AG04450 (cell line): ENCODE measurements at regions not wholly inside any gene's neighbourhood (a gene's known extent, or its start where the extent isn't known, plus 50 kb on each side); places are given as distances from the start of the nearest gene placed in this dataset.

Experiments
- CTCF ChIA-PET: fragments of 300-600, 350-600 bp; formaldehyde crosslinking; extraction: SDS; loops from one replicate; lab custom pipeline; 2022; ENCODE audit warnings: antibody characterized with exemption, inconsistent platforms; lab: Charles Lee
- POLR2A ChIA-PET: fragments of 350-600 bp; formaldehyde crosslinking; extraction: SDS; loops from one replicate; lab custom pipeline; 2021; ENCODE audit warnings: antibody characterized with exemption, inconsistent platforms; lab: Yijun Ruan, JAX
- DNase-seq: peaks from one replicate; pipeline ENCODE4 v3.0.0-alpha.2; 2011; ENCODE audit warnings: low read depth, low spot score
- H3K27ac ChIP-seq: one replicate; pipeline ENCODE4 v1.5.1; 2012; ENCODE audit warnings: low read depth, low read length, control low read depth
- H3K27me3 ChIP-seq: one replicate; pipeline ENCODE4 v1.6.0; 2012; ENCODE audit warnings: low read length; ENCODE audit not compliant: control insufficient read depth, insufficient read depth
- H3K4me3 ChIP-seq: 2 replicates; pipeline ENCODE4 v1.5.1; 2011; ENCODE audit warnings: mild to moderate bottlenecking, low read depth, low read length, control low read depth
- H3K9me3 ChIP-seq: 2 replicates; pipeline ENCODE4 v1.5.1; 2012; ENCODE audit warnings: low read length; ENCODE audit not compliant: control insufficient read depth, insufficient read depth
- TF ChIP-seq, protein P1 (sequence below): IDR thresholded peaks from 2 replicates; pipeline ENCODE4 v1.5.1; 2011; ENCODE audit warnings: low read depth, low read length, control low read depth, inconsistent platforms

DNA sequence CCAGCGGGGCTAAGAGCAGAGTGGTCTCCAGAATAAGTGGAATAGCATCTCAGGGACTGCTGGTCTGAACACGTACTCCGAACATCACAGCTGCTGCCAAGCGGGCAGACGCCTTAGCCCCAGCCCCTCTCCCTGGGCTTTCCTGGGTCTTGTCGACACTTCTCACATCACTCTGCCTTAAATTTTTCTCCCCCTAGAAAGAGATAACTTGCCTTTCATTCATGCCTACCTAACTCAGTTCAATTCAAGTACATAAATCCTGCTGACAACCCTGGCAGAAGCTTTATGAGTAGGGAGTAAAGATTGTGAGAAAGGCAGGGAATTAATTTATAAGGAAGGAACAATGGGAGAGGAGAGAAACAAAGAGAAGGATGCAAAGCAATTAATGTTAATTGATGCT, 202.9 kb upstream of the TNP1 start:
- POLR2A ChIA-PET = interaction anchor here (2.6 kb wide), 1 partner anchor 367 kb away, joined by 9 read pairs; the partner anchor contains the start of gene IGFBP5
- DNase-seq = no peak
- CTCF ChIA-PET = interaction anchor here (1.3 kb wide), 1 partner anchor 104 kb away, joined by 5 read pairs; no protein-coding TSS in a partner anchor
- Histone ChIP-seq H3K27me3 (no peaks in the 10 kb centered on the region), H3K4me3 (no peak overlapping the region), H3K27ac (no peak overlapping the region), H3K9me3 (peaks cover 14% of the 10 kb centered on the region)
- TF ChIP-seq, protein P1, sequence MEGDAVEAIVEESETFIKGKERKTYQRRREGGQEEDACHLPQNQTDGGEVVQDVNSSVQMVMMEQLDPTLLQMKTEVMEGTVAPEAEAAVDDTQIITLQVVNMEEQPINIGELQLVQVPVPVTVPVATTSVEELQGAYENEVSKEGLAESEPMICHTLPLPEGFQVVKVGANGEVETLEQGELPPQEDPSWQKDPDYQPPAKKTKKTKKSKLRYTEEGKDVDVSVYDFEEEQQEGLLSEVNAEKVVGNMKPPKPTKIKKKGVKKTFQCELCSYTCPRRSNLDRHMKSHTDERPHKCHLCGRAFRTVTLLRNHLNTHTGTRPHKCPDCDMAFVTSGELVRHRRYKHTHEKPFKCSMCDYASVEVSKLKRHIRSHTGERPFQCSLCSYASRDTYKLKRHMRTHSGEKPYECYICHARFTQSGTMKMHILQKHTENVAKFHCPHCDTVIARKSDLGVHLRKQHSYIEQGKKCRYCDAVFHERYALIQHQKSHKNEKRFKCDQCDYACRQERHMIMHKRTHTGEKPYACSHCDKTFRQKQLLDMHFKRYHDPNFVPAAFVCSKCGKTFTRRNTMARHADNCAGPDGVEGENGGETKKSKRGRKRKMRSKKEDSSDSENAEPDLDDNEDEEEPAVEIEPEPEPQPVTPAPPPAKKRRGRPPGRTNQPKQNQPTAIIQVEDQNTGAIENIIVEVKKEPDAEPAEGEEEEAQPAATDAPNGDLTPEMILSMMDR = no peak

DNA sequence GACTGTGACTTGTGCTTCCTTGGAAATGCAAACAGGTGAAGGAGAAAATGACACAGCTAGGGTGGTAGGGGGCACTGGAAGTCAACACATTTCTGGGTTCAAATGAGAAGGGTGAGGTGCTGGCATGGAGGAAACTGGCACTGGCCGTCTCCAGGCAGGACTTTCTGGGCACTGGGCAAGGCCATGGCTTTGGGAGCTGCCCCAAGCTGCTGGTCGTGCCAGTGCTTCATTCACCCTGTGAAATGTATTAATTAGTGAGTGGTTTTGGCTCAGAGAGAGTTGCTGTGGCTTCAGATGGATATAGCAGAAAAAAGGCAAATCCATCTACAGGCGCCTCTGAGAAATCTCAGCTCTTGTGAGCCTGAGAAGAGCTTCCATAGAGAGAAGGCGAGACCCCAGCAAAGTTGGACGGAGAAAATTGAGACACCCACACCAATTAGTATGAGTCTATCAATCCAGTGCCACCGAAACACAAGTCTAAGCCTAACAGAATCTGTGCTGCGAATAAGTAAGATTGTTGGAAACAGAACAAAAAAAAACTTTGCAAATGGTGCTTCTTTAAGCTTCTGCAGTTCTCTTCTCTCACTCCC, 202.1 kb upstream of the TNP1 start:
- ChIA-PET POLR2A (interaction anchor here (0.6 to 2.6 kb wide), 3 partner anchors 12 to 378 kb away, joined by 3 to 9 read pairs (median 5); partner anchors contain the start of gene IGFBP5), CTCF (interaction anchor here (0.6 to 1.3 kb wide), 2 partner anchors 105 to 379 kb away, joined by 4 to 5 read pairs; no protein-coding TSS in a partner anchor)
- DNase-seq = no peak
- H3K9me3 ChIP-seq = peaks cover 13% of the 10 kb centered on the region
- no peak overlapping the region for H3K27ac ChIP-seq
- TF ChIP-seq, protein P1 = no peak
- no peaks in the 10 kb centered on the region for H3K27me3 ChIP-seq
- no peak overlapping the region for H3K4me3 ChIP-seq

DNA sequence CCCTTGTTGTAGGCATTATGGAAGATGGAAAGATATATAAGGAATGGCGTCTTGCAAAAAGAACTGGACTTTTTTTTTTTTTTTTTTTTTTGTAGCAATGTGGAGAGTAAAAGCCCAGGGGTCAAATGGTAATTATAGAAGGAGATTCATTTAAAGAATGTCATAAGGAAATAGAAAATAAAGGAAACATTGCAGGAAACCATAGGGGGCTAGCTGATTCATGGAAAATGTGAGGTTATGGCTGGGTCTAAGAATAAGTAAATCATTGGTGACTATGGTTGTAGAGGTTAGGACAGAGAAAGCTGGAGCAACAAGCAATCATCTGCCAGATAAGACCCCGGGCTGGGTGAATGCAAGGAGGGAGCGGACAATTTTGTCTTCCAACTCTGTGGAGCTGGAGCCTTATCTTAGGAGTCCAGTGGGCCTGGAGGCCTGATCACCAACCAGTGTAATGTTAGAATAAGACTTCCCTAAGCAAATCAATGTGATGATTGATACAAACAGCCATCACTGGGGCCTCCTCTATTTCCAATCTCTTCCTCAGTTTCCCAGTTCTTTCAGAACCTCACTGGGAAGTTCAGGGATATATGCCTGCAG, 201.2 kb upstream of the TNP1 start:
- ChIA-PET POLR2A (no interaction called here), CTCF (interaction anchor here (0.7 kb wide), 1 partner anchor 353 kb away, joined by 4 read pairs; no protein-coding TSS in a partner anchor)
- Histone ChIP-seq H3K27me3 (no peaks in the 10 kb centered on the region), H3K27ac (no peak overlapping the region), H3K4me3 (no peak overlapping the region), H3K9me3 (peaks cover 5% of the 10 kb centered on the region; the same call in 1 of the 2 replicates)
- no peak for DNase-seq
- TF ChIP-seq, protein P1 = no peak

DNA sequence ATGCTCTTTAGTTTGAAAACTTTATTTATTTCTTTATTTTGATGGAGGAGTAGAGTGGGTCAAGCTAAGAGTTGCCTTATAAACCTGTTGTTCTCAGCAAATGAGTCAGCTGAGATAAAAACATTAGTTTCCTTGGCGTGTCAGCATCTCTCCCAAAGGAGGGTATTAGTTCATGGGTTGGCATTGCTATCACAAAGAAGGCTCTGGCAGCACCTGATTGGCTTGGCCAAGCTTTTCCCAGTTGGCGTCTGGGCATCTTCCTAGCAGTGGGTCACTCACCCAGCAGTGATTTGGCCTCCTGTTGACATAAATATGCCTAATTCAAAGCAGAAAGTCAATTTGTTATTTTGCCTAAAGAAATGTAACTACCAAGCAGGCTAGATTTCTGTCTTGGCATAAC, 200.7 kb upstream of the TNP1 start:
- Histone ChIP-seq H3K4me3 (no peak overlapping the region), H3K27me3 (no peaks in the 10 kb centered on the region), H3K27ac (no peak overlapping the region), H3K9me3 (peaks cover 3% of the 10 kb centered on the region; the same call in 1 of the 2 replicates)
- POLR2A ChIA-PET = no interaction called here
- TF ChIP-seq, protein P1 = no peak
- no peak for DNase-seq
- CTCF ChIA-PET = no interaction called here
